GM19035 (cell line): ENCODE measurements at regions not wholly inside any gene's neighbourhood (a gene's known extent, or its start where the extent isn't known, plus 50 kb on each side); places are given as distances from the start of the nearest gene placed in this dataset.
"Not testable (repeated sequence)": the region's sequence is repeated elsewhere in the genome, so short reads cannot be mapped to it uniquely, and the experiment has no call there.

ENCODE experiments used
- ATAC-seq: cut with Tn5 transposase; IDR thresholded peaks from one replicate; pipeline ENCODE4 v1.9.1; 2021; ENCODE audit not compliant: unreplicated experiment

- ATAC-seq = no peak
Observed at GRCh38 chr3:152148579-152148978, 120.2 kb upstream of the MBNL1 start.

GRCh38 chr3:152149832-152150231, 118.9 kb upstream of the MBNL1 start:
- ATAC-seq = no peak

- ATAC-seq = peak; percentile 69
Observed at GRCh38 chr3:152151216-152151876, 117.4 kb upstream of the MBNL1 start.

GRCh38 chr3:152151877-152152765, 116.6 kb upstream of the MBNL1 start:
- ATAC-seq = not testable (repeated sequence)

DNA sequence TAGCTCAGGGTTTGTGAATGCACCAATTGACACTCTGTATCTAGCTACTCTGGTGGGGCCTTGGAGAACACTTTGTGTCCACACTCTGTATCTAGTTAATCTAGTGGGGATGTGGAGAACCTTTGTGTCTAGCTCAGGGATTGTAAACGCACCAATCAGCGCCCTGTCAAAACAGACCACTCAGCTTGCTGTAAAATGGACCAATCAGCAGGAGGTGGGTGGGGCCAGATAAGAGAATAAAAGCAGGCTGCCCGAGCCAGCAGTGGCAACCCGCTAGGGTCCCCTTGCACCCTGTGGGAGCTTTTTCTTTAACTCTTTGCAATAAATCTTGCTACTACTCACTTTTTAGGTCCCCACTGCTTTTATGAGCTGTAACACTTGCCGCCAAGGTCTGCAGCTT, 115.6 kb upstream of the MBNL1 start:
- not testable (repeated sequence) for ATAC-seq

GRCh38 chr3:152155246-152156020, 113.3 kb upstream of the MBNL1 start:
- ATAC-seq = no peak

DNA sequence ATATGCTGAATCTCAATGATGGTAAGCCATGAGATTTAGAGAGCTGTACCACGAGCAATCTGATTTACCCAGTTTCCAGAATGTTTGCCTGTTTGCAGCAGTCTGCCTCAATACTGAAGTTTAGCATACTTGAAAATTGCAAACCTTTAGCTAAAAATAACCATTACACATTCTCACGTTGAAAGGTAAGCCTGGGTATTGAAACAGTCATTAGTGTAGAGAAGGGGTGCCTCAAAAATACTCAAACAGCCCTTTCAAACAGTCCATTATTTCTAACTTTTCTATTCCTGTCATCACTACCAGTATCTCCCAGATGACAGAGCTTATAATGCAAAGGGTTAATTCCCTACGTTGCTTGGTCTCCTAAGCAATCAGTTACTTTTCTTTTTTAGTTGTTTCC, 111.8 kb upstream of the MBNL1 start:
- ATAC-seq = peak; percentile 61

DNA sequence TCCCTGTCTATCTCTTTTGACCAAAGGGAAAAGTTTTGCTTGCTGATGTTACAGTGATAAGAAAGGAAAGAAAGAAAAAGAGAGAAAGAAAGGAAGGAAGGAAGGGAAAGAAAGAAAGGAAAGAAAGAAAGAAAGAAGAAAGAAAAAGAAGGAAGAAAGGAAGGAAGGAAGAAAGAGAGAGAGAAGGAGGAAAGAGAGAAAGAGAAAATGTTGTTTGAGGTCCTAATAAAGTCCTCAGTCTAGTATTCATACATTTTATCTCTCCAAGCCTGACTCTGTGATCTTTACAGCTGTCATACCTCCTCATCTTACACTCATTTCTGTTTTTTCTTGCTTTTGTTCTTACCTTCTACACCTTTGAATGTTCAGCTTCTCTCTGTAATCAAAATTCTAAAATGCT, 111.4 kb upstream of the MBNL1 start:
- no peak for ATAC-seq

DNA sequence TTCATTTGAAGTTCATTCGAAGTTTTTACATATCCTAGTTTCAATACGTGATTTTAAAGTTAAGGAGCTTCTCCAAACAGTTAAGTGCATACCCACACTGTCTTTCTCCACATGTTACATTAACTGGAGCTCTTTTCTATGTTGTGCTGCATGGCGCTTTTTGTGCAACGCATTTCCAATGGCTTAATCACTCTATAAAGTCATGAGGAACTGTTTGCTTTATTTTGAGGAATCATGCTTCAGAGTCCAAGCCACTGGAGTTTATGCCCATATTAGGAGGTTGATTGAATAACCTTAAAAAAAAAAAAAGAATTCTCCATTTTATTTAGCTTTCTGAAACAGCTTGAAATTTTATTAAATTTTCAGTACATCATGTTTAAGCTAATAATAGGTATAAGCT, 109.4 kb upstream of the MBNL1 start:
- no peak for ATAC-seq

GRCh38 chr3:152160350-152161011, 108.2 kb upstream of the MBNL1 start:
- no peak for ATAC-seq

DNA sequence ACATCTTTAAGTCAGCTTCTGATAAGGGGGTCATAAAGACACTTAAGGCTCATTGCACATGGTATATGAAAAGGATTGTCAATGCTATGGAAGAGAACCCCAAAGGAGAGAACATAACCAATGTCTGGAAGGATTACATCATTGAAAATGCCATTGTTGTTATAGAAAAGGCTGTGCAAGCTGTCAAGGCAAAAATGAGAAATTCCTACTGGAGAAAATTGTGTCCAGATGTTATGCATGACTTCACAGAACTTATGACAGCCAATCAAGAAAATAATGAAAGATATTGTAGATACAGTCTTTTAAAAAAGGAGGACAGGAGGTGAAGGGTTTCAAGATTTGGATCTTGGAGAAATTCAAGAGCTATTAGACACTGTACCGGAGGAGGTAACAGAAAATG, 96.3 kb upstream of the MBNL1 start:
- ATAC-seq = no peak

DNA sequence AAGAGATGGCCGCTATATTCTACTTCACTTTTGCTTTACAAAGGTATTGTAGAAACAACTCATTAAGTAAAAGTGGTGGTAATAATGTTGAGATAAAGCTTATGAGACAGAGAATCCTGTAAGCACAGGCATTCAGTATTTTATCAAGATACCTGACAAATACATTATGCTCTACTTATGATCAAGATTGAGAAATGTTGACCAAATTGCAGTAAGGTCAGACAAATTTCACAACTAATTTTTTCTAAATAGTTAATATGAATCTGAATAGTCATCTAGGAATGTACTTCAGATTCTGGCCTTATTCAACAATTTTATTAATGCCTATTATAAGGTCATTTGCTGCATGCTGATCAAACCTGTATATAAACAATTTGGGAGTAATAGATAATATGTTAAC, 95.1 kb upstream of the MBNL1 start:
- ATAC-seq = no peak

- ATAC-seq = no peak
Observed at GRCh38 chr3:152174876-152175527, 93.7 kb upstream of the MBNL1 start.

GRCh38 chr3:152175528-152175889, 93.2 kb upstream of the MBNL1 start:
- ATAC-seq = no peak

- no peak for ATAC-seq
Observed at GRCh38 chr3:152176241-152176640, 92.5 kb upstream of the MBNL1 start.

DNA sequence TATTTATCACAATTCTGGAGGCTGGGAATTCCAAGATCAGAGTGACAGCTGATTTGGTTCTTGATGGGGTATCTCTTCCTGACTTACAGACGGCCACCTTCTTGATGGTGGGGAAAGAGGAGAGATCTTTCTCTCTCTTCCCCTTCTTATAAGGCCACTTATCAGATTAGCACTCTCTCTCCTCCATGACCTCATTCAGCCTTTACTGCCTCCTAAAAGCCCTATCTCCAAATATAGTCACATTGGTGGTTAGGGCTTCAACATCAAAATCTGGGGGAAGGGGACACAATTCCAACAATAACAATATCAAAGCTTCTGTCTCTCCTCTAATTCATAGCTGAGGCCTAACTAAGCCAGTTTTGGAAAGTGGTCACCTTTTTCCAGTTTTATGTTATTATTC, 91.7 kb upstream of the MBNL1 start:
- no peak for ATAC-seq

GRCh38 chr3:152177757-152178156, 91.0 kb upstream of the MBNL1 start:
- peak; percentile 72 for ATAC-seq

DNA sequence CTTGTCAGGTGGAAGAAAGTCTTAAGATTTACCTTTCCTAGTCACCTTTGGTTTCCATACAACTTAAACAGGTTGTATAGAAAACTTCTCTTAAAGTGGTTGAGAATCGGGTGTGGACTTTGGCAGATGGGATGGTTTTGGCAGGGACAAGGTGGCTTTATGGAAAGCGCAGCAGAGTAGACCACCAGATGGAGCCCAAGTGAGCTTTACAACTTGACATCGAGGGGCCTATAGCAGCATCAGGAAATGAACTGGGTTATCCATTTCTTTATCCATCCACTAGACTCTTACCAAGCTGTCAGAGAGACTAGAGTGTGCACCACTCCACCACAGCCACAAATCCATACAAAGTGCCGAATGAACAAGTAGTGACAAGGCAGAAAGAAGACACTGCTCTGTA, 85.3 kb upstream of the MBNL1 start:
- ATAC-seq = peak; percentile 72

DNA sequence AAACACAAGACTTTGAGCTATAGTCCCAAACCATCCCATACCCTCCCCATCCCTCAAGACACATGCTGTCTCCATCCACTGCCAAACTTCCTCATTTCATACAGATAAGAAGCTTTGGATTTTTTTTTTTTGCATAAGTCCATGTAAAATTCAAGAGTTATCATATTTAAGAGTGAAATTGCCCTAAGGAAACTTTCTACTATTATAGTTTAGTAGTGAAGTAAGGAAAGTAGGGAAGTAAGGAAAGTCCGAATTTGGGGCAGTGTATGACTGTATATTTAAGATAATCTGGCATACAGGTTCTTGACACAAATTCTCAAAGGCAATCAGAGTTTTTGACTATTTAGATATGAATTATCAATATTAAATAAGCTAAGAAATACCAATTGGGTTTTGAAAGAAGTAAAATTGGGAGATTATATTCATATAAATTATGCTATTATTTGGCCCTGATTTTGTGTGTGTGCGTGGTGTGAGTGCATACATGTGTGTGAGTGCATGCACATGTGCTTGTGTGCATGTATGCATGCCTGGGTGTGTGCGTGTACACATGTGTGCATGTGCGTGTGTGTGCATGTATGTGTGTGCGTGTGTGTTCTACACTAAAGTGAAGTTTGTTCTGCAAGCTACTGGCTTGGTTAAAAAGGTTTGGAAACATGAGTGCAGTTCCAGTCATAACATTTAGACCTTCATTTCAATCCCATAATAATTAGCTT, 83.6 kb upstream of the MBNL1 start:
- no peak for ATAC-seq
